SU-DHL-6 (cell line): ENCODE measurements at regions not wholly inside any gene's neighbourhood (a gene's known extent, or its start where the extent isn't known, plus 50 kb on each side); places are given as distances from the start of the nearest gene placed in this dataset.

Experiments used
- H2AFZ ChIP-seq: fragments of 200-600 bp; sonication (generic); 2 replicates; pipeline ENCODE4 v1.6.1; 2014; ENCODE audit warnings: low read depth, mild to moderate bottlenecking, moderate library complexity, mixed read lengths, antibody characterized with exemption, low read length; ENCODE audit not compliant: severe bottlenecking
- H3F3A ChIP-seq: fragments of 200-600 bp; shearing (Covaris generic); 2 replicates; pipeline ENCODE4 v1.6.0; 2016; ENCODE audit warnings: antibody characterized with exemption, mild to moderate bottlenecking; ENCODE audit not compliant: insufficient read depth
- H3K27ac ChIP-seq: fragments of 200-600 bp; sonication (generic); 2 replicates; pipeline ENCODE4 v1.5.1; 2016; ENCODE audit warnings: low read depth, mild to moderate bottlenecking, low read length, moderate library complexity, mixed read lengths
- H3K27me3 ChIP-seq: fragments of 200-600 bp; sonication (generic), shearing (Covaris generic); 2 replicates; pipeline ENCODE4 v1.6.0; 2014; ENCODE audit warnings: mild to moderate bottlenecking, low read length
- H3K36me3 ChIP-seq: fragments of 200-600 bp; sonication (generic); 2 replicates; pipeline ENCODE4 v1.6.1; 2014; ENCODE audit warnings: mild to moderate bottlenecking, low read length, mixed read lengths
- H3K4me2 ChIP-seq: fragments of 300-600, 200-600 bp; shearing (Covaris generic), sonication (generic); 2 replicates; pipeline ENCODE4 v1.6.0; 2014; ENCODE audit warnings: low read length, low read depth, mild to moderate bottlenecking; ENCODE audit not compliant: poor library complexity, severe bottlenecking
- H3K4me3 ChIP-seq: fragments of 200-600 bp; sonication (generic); 2 replicates; pipeline ENCODE4 v1.5.1; 2014; ENCODE audit warnings: antibody characterized with exemption, low read length, mild to moderate bottlenecking, mixed read lengths; ENCODE audit not compliant: insufficient read depth, poor library complexity, severe bottlenecking
- H3K79me2 ChIP-seq: fragments of 200-600 bp; sonication (generic); 2 replicates; pipeline ENCODE4 v1.6.1; 2014; ENCODE audit warnings: mild to moderate bottlenecking, low read length, moderate library complexity; ENCODE audit not compliant: insufficient read depth
- H3K9ac ChIP-seq: fragments of 200-600 bp; sonication (generic); 2 replicates; pipeline ENCODE4 v1.7.0; 2014; ENCODE audit warnings: mild to moderate bottlenecking, low read length
- H3K9me2 ChIP-seq: fragments of 200-600 bp; sonication (generic); replicated peaks from 2 replicates; pipeline ENCODE4 v1.6.1; 2014; ENCODE audit warnings: low read length; ENCODE audit not compliant: insufficient read depth
- H3K9me3 ChIP-seq: fragments of 200-600 bp; sonication (generic); 2 replicates; pipeline ENCODE4 v1.6.1; 2014; ENCODE audit warnings: low read length, mixed read lengths; ENCODE audit not compliant: insufficient read depth
- H4K20me1 ChIP-seq: fragments of 200-600 bp; sonication (generic); 2 replicates; pipeline ENCODE4 v1.6.1; 2014; ENCODE audit warnings: low read depth, mild to moderate bottlenecking, antibody characterized with exemption, low read length, moderate library complexity, mixed read lengths
- CTCF ChIP-seq: fragments of 200-600 bp; sonication (generic); IDR thresholded peaks from one replicate; pipeline ENCODE4 v1.5.1; 2017; ENCODE audit warnings: antibody characterized with exemption, mild to moderate bottlenecking, low read length, moderate library complexity; ENCODE audit not compliant: insufficient read depth, poor library complexity, severe bottlenecking
- EZH2phosphoT487 ChIP-seq: fragments of 200-600 bp; sonication (generic), shearing (Covaris generic); conservative IDR thresholded peaks from 2 replicates; pipeline ENCODE4 v1.6.1; 2018; ENCODE audit warnings: mild to moderate bottlenecking, antibody characterized with exemption, low read length, moderate library complexity, mixed read lengths

- no peaks in the 10 kb centered on the region for H3K9me2 ChIP-seq
- no peak overlapping the region for H2AFZ ChIP-seq
- H4K20me1 ChIP-seq = no peaks in the 10 kb centered on the region
- H3K27ac ChIP-seq = no peak overlapping the region
- TF ChIP-seq CTCF = no peak
- TF ChIP-seq EZH2phosphoT487 = no peak
- H3K9me3 ChIP-seq = no peaks in the 10 kb centered on the region
- no peaks in the 10 kb centered on the region for H3K79me2 ChIP-seq
- H3F3A ChIP-seq = no peaks in the 10 kb centered on the region
- no peak overlapping the region for H3K4me2 ChIP-seq
- H3K9ac ChIP-seq = no peak overlapping the region
- no peak overlapping the region for H3K4me3 ChIP-seq
- H3K36me3 ChIP-seq = no peaks in the 10 kb centered on the region
- no peaks in the 10 kb centered on the region for H3K27me3 ChIP-seq
Measured at GRCh38 chr5:62741761-62742160, 163.1 kb downstream of the LRRC70 start.

GRCh38 chr5:62737766-62738165 is 159.1 kb downstream of the LRRC70 start:
- Histone ChIP-seq H3K9me2 (no peaks in the 10 kb centered on the region), H3K9me3 (no peaks in the 10 kb centered on the region), H4K20me1 (no peaks in the 10 kb centered on the region), H3K79me2 (no peaks in the 10 kb centered on the region), H3K27ac (no peak overlapping the region), H2AFZ (no peak overlapping the region), H3K4me2 (no peak overlapping the region), H3K4me3 (no peak overlapping the region), H3K27me3 (no peaks in the 10 kb centered on the region), H3F3A (no peaks in the 10 kb centered on the region), H3K36me3 (no peaks in the 10 kb centered on the region), H3K9ac (no peak overlapping the region)
- TF ChIP-seq EZH2phosphoT487 (no peak), CTCF (no peak)

DNA sequence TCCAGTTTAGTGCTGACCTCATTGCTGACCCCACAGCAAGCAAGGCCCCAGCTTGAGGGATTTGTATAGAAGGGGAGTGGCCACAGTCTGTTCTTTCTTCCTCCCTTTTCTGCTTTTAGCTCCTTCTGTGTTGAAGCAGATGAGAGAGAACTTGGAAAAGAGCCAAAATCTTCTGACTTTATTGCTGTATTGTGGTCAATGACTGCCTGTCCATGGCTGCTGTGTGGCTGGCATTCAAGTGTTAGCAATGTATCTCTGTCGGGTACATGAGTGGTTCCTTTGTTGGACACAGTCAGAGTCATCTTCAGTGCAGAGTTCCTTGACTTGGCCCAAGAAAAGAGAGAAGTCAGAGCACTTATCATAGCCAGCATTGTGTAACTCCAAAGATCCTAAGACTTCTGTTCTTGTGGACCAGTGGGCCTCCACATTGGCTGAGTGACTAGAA is 154.1 kb downstream of the LRRC70 start:
- H3K79me2 ChIP-seq = no peaks in the 10 kb centered on the region
- no peaks in the 10 kb centered on the region for H4K20me1 ChIP-seq
- no peaks in the 10 kb centered on the region for H3F3A ChIP-seq
- H3K9me2 ChIP-seq = no peaks in the 10 kb centered on the region
- H3K9ac ChIP-seq = no peak overlapping the region
- no peak overlapping the region for H3K4me3 ChIP-seq
- no peaks in the 10 kb centered on the region for H3K36me3 ChIP-seq
- TF ChIP-seq CTCF = no peak
- TF ChIP-seq EZH2phosphoT487 = no peak
- no peak overlapping the region for H3K27ac ChIP-seq
- H3K4me2 ChIP-seq = no peak overlapping the region
- H3K27me3 ChIP-seq = no peaks in the 10 kb centered on the region
- no peak overlapping the region for H2AFZ ChIP-seq
- H3K9me3 ChIP-seq = no peaks in the 10 kb centered on the region
